H9 (cell line): ENCODE measurements at regions not wholly inside any gene's neighbourhood (a gene's known extent, or its start where the extent isn't known, plus 50 kb on each side); places are given as distances from the start of the nearest gene placed in this dataset.

ENCODE experiments used
- DNase-seq: peaks from one replicate; pipeline ENCODE4 v3.0.0-alpha.2; 2017
- H2AFZ ChIP-seq: one replicate; pipeline ENCODE4 v1.6.1; 2013; ENCODE audit warnings: mild to moderate bottlenecking, low read length, control low read depth, moderate library complexity
- H2AK5ac ChIP-seq: 2 replicates; pipeline ENCODE4 v1.6.1; 2013; ENCODE audit warnings: low read length, control low read depth, mixed read lengths; ENCODE audit not compliant: insufficient read length
- H2BK120ac ChIP-seq: one replicate; pipeline ENCODE4 v1.6.1; 2013; ENCODE audit warnings: low read depth, mild to moderate bottlenecking, low read length, control low read depth, inconsistent platforms; ENCODE audit not compliant: poor library complexity, severe bottlenecking
- H2BK12ac ChIP-seq: 2 replicates; pipeline ENCODE4 v1.6.1; 2013; ENCODE audit warnings: low read length, control low read depth, mixed read lengths, low read depth; ENCODE audit not compliant: insufficient read length
- H2BK15ac ChIP-seq: 2 replicates; pipeline ENCODE4 v1.6.1; 2013; ENCODE audit warnings: low read depth, low read length, control low read depth
- H2BK20ac ChIP-seq: one replicate; pipeline ENCODE4 v1.6.1; 2013; ENCODE audit warnings: low read depth, mild to moderate bottlenecking, low read length, control low read depth, inconsistent platforms; ENCODE audit not compliant: poor library complexity, severe bottlenecking
- H2BK5ac ChIP-seq: 2 replicates; pipeline ENCODE4 v1.6.1; 2013; ENCODE audit warnings: low read length, control low read depth, mixed read lengths; ENCODE audit not compliant: insufficient read length
- H3K14ac ChIP-seq: 2 replicates; pipeline ENCODE4 v1.6.1; 2013; ENCODE audit warnings: low read length, control low read depth; ENCODE audit not compliant: insufficient read depth
- H3K18ac ChIP-seq: 2 replicates; pipeline ENCODE4 v1.6.1; 2013; ENCODE audit warnings: low read depth, mild to moderate bottlenecking, mixed read lengths, low read length, control low read depth; ENCODE audit not compliant: insufficient read length
- H3K23ac ChIP-seq: 2 replicates; pipeline ENCODE4 v1.6.1; 2013; ENCODE audit warnings: low read length, control low read depth, mixed read lengths, low read depth; ENCODE audit not compliant: insufficient read length
- H3K23me2 ChIP-seq: 2 replicates; pipeline ENCODE4 v1.6.1; 2013; ENCODE audit warnings: low read depth, mild to moderate bottlenecking, mixed read lengths, low read length, control low read depth; ENCODE audit not compliant: insufficient read length, poor library complexity, severe bottlenecking
- H3K27ac ChIP-seq: 2 replicates; pipeline ENCODE4 v1.5.1; 2013; ENCODE audit warnings: low read length, control low read depth, mixed read lengths, low read depth; ENCODE audit not compliant: insufficient read length
- H3K27me3 ChIP-seq: 2 replicates; pipeline ENCODE4 v1.6.1; 2013; ENCODE audit warnings: low read length, control low read depth, inconsistent platforms; ENCODE audit not compliant: insufficient read depth
- H3K4ac ChIP-seq: 2 replicates; pipeline ENCODE4 v1.6.1; 2013; ENCODE audit warnings: low read depth, mild to moderate bottlenecking, control low read depth, inconsistent platforms, low read length, moderate library complexity
- H3K4me1 ChIP-seq: 2 replicates; pipeline ENCODE4 v1.6.1; 2013; ENCODE audit warnings: low read length, control low read depth, inconsistent platforms; ENCODE audit not compliant: insufficient read depth
- H3K4me2 ChIP-seq: 2 replicates; pipeline ENCODE4 v1.6.1; 2013; ENCODE audit warnings: low read length, control low read depth, mixed read lengths; ENCODE audit not compliant: insufficient read length, insufficient read depth
- H3K56ac ChIP-seq: 2 replicates; pipeline ENCODE4 v1.6.1; 2013; ENCODE audit warnings: low read depth, mild to moderate bottlenecking, mixed read lengths, low read length, control low read depth; ENCODE audit not compliant: insufficient read length
- H3K79me1 ChIP-seq: 2 replicates; pipeline ENCODE4 v1.6.1; 2013; ENCODE audit warnings: low read depth, mild to moderate bottlenecking, moderate library complexity, low read length, control low read depth, inconsistent platforms; ENCODE audit not compliant: insufficient read depth, poor library complexity, severe bottlenecking
- H3K79me2 ChIP-seq: 2 replicates; pipeline ENCODE4 v1.6.1; 2013; ENCODE audit warnings: low read length, control low read depth, inconsistent platforms; ENCODE audit not compliant: insufficient read depth
- H3K9ac ChIP-seq: 2 replicates; pipeline ENCODE4 v1.6.1; 2013; ENCODE audit warnings: low read length, control low read depth, mixed read lengths; ENCODE audit not compliant: insufficient read length; ENCODE audit errors: extremely low read depth
- H3K9me3 ChIP-seq: one replicate; pipeline ENCODE4 v1.6.1; 2013; ENCODE audit warnings: low read depth, low read length, inconsistent platforms; ENCODE audit not compliant: control insufficient read depth
- H3T11ph ChIP-seq: one replicate; pipeline ENCODE4 v1.6.1; 2013; ENCODE audit warnings: mild to moderate bottlenecking, low read length, control low read depth, inconsistent platforms
- H4K20me1 ChIP-seq: one replicate; pipeline ENCODE4 v1.6.1; 2013; ENCODE audit not compliant: control insufficient read depth, insufficient read length, insufficient read depth
- H4K5ac ChIP-seq: 2 replicates; pipeline ENCODE4 v1.6.1; 2013; ENCODE audit warnings: low read depth, mild to moderate bottlenecking, mixed read lengths, low read length, control low read depth; ENCODE audit not compliant: insufficient read length
- H4K8ac ChIP-seq: replicated peaks from 2 replicates; pipeline ENCODE4 v1.6.1; 2013; ENCODE audit warnings: low read length, control low read depth, mixed read lengths, low read depth; ENCODE audit not compliant: insufficient read length
- H4K91ac ChIP-seq: 2 replicates; pipeline ENCODE4 v1.6.1; 2013; ENCODE audit warnings: low read depth, mild to moderate bottlenecking, moderate library complexity, mixed read lengths, low read length, control low read depth; ENCODE audit not compliant: insufficient read length
- H3K27ac Mint-ChIP-seq, 3 experiments: 2 replicates in 2 of 3; 3 replicates in 1 of 3; pipeline ENCODE4 v1.8.0; 2020 to 2021; ENCODE audit warnings: mixed read lengths in 3 of 3, mild to moderate bottlenecking in 1 of 3, moderate library complexity in 1 of 3
- H3K27me3 Mint-ChIP-seq: 2 replicates; pipeline ENCODE4 v1.8.0; 2021; ENCODE audit warnings: low read depth, mild to moderate bottlenecking, moderate library complexity, mixed read lengths
- H3K36me3 Mint-ChIP-seq, 3 experiments: 2 replicates in 2 of 3; 3 replicates in 1 of 3; pipeline ENCODE4 v1.8.0; 2020 to 2021; ENCODE audit warnings: low read depth in 3 of 3, mixed read lengths in 3 of 3; ENCODE audit not compliant: insufficient read depth in 1 of 3
- H3K4me1 Mint-ChIP-seq, 2 experiments: 2 replicates each; pipeline ENCODE4 v1.8.0; 2020; ENCODE audit warnings: mixed read lengths in 2 of 2
- H3K4me3 Mint-ChIP-seq, 2 experiments: 2 replicates in 1 of 2; 3 replicates in 1 of 2; pipeline ENCODE4 v1.8.0; 2020 to 2021; ENCODE audit warnings: mild to moderate bottlenecking in 2 of 2, mixed read lengths in 2 of 2, moderate library complexity in 1 of 2
- H3K9me3 Mint-ChIP-seq, 2 experiments: 2 replicates in 1 of 2; 3 replicates in 1 of 2; pipeline ENCODE4 v1.8.0; 2020; ENCODE audit warnings: mild to moderate bottlenecking in 2 of 2, mixed read lengths in 2 of 2, moderate library complexity in 1 of 2
- CTCF ChIP-seq: fragments of 200-600 bp; sonication (generic); conservative IDR thresholded peaks from 3 replicates; pipeline ENCODE4 v1.8.0; 2021; ENCODE audit warnings: antibody characterized with exemption, mild to moderate bottlenecking
- WGBS: extraction: QIAGEN DNeasy Blood & Tissue Kit; methylation state at CpG from one replicate; pipeline ENCODE4 v1.1.7; 2013; ENCODE audit warnings: missing lambda C conversion rate, low lambda C conversion rate, mixed read lengths; ENCODE audit not compliant: insufficient read length; ENCODE audit errors: extremely low coverage; 5-methylcytosine and 5-hydroxymethylcytosine counted together

GRCh38 chr15:20643829-20644425 is 102.3 kb upstream of the GOLGA6L6 start:
- Histone ChIP-seq H3K27me3 (no peaks in the 10 kb centered on the region), H3K4me1 (no peaks in the 10 kb centered on the region), H3K14ac (no peak overlapping the region), H3K79me1 (no peaks in the 10 kb centered on the region), H2BK20ac (no peak overlapping the region), H3K56ac (no peak overlapping the region), H3K9ac (no peak overlapping the region), H4K20me1 (no peaks in the 10 kb centered on the region), H3K9me3 (peaks cover 71% of the 10 kb centered on the region), H3K4me2 (no peak overlapping the region), H3K23ac (no peak overlapping the region), H2AFZ (no peak overlapping the region), H3K18ac (no peak overlapping the region), H3T11ph (no peak overlapping the region), H2BK5ac (no peak overlapping the region), H4K8ac (no peak overlapping the region), H2AK5ac (no peak overlapping the region), H3K23me2 (no peaks in the 10 kb centered on the region), H4K5ac (no peak overlapping the region), H4K91ac (no peak overlapping the region), H2BK15ac (no peak overlapping the region), H3K4ac (no peak overlapping the region), H2BK12ac (no peak overlapping the region), H3K79me2 (no peaks in the 10 kb centered on the region), H2BK120ac (no peak overlapping the region), H3K27ac (no peak overlapping the region)
- Mint-ChIP-seq H3K27me3 (no peaks in the 10 kb centered on the region; the same call in 1 of the 2 replicates), H3K36me3 (peaks cover 12 to 20% (median 17%) of the 10 kb centered on the region in 3 experiments; a peak in 6 of 7 replicates), H3K4me3 (no peak overlapping the region), H3K27ac (no peak overlapping the region), H3K9me3 (peaks cover 4% of the 10 kb centered on the region in 2 experiments), H3K4me1 (no peaks in the 10 kb centered on the region)
- WGBS, result no CpG with 5 or more reads among the region's 3 CpGs
- TF ChIP-seq CTCF, result no peak
- DNase-seq, result no peak
